ENCODE measurements at regions not wholly inside any gene's neighbourhood (a gene's known extent, or its start where the extent isn't known, plus 50 kb on each side); places are given as distances from the start of the nearest gene placed in this dataset.

GRCh38 chr1:157399343-157399983 lies 152.9 kb downstream of the FCRL5 start:
- Histone ChIP-seq H3K4me3 (ENCODE audit: low read length) (no peak overlapping the region), H3K9me3 (ENCODE audit: control insufficient read depth, insufficient read depth, low read length) (no peaks in the 10 kb centered on the region), H3K27ac (ENCODE audit: low read depth, low read length) (no peak overlapping the region), H3K9me2 (replicated peaks; ENCODE audit: control insufficient read depth, low read length) (no peaks in the 10 kb centered on the region), H3K79me2 (ENCODE audit: control insufficient read depth, low read length) (no peaks in the 10 kb centered on the region), H3K36me3 (ENCODE audit: control insufficient read depth, low read length) (no peaks in the 10 kb centered on the region), H3F3A (ENCODE audit: control insufficient read depth, insufficient read depth) (no peaks in the 10 kb centered on the region), H3K4me1 (ENCODE audit: control insufficient read depth, low read length) (peaks cover 9% of the 10 kb centered on the region), H3K4me2 (ENCODE audit: low read length) (no peak overlapping the region), H3K27me3 (ENCODE audit: control insufficient read depth, low read length) (peaks cover 44% of the 10 kb centered on the region), H4K20me1 (ENCODE audit: control insufficient read depth, insufficient read depth, low read depth, low read length) (no peaks in the 10 kb centered on the region)
- TF ChIP-seq CTCF (IDR thresholded peaks at IDR 0.05; ENCODE audit: low read depth, low read length, poor library complexity, severe bottlenecking) (no peak), EZH2phosphoT487 (IDR thresholded peaks at IDR 0.05; ENCODE audit: borderline replicate concordance, low read length) (no peak)

GRCh38 chr1:157390651-157391050 lies 161.7 kb downstream of the FCRL5 start:
- Histone ChIP-seq H3K4me2 (ENCODE audit: low read length) (no peak overlapping the region), H3F3A (ENCODE audit: control insufficient read depth, insufficient read depth) (no peaks in the 10 kb centered on the region), H3K9me3 (ENCODE audit: control insufficient read depth, insufficient read depth, low read length) (no peaks in the 10 kb centered on the region), H3K4me3 (ENCODE audit: low read length) (no peak overlapping the region), H3K27me3 (ENCODE audit: control insufficient read depth, low read length) (peaks cover 42% of the 10 kb centered on the region), H3K27ac (ENCODE audit: low read depth, low read length) (no peak overlapping the region), H3K4me1 (ENCODE audit: control insufficient read depth, low read length) (no peaks in the 10 kb centered on the region), H3K36me3 (ENCODE audit: control insufficient read depth, low read length) (no peaks in the 10 kb centered on the region), H3K79me2 (ENCODE audit: control insufficient read depth, low read length) (no peaks in the 10 kb centered on the region), H4K20me1 (ENCODE audit: control insufficient read depth, insufficient read depth, low read depth, low read length) (no peaks in the 10 kb centered on the region), H3K9me2 (replicated peaks; ENCODE audit: control insufficient read depth, low read length) (no peaks in the 10 kb centered on the region)
- TF ChIP-seq CTCF (IDR thresholded peaks at IDR 0.05; ENCODE audit: low read depth, low read length, poor library complexity, severe bottlenecking): no peak

GRCh38 chr1:157388057-157388456 lies 164.3 kb downstream of the FCRL5 start:
- Histone ChIP-seq H3K9me2 (replicated peaks; ENCODE audit: control insufficient read depth, low read length) (no peaks in the 10 kb centered on the region), H3K27me3 (ENCODE audit: control insufficient read depth, low read length) (peaks cover 39% of the 10 kb centered on the region)

More at GRCh38 chr1:157388057-157388456, 164.3 kb downstream of the FCRL5 start:
- Histone ChIP-seq H3K4me3 (ENCODE audit: low read length) (no peak overlapping the region), H3K4me2 (ENCODE audit: low read length) (no peak overlapping the region), H3K36me3 (ENCODE audit: control insufficient read depth, low read length) (no peaks in the 10 kb centered on the region), H3K79me2 (ENCODE audit: control insufficient read depth, low read length) (no peaks in the 10 kb centered on the region), H3K4me1 (ENCODE audit: control insufficient read depth, low read length) (no peaks in the 10 kb centered on the region), H3K9me3 (ENCODE audit: control insufficient read depth, insufficient read depth, low read length) (no peaks in the 10 kb centered on the region), H3K27ac (ENCODE audit: low read depth, low read length) (no peak overlapping the region), H3F3A (ENCODE audit: control insufficient read depth, insufficient read depth) (no peaks in the 10 kb centered on the region), H4K20me1 (ENCODE audit: control insufficient read depth, insufficient read depth, low read depth, low read length) (no peaks in the 10 kb centered on the region)
- TF ChIP-seq CTCF (IDR thresholded peaks at IDR 0.05; ENCODE audit: low read depth, low read length, poor library complexity, severe bottlenecking) (no peak), EZH2phosphoT487 (IDR thresholded peaks at IDR 0.05; ENCODE audit: borderline replicate concordance, low read length) (no peak)
